Ectodermal cell (in vitro differentiated cells): ENCODE measurements at regions not wholly inside any gene's neighbourhood (a gene's known extent, or its start where the extent isn't known, plus 50 kb on each side); places are given as distances from the start of the nearest gene placed in this dataset.
"Not testable (repeated sequence)": the region's sequence is repeated elsewhere in the genome, so short reads cannot be mapped to it uniquely, and the experiment has no call there.

Source experiments
- H3K27ac ChIP-seq: 2 replicates; pipeline ENCODE4 v1.7.0; 2013; ENCODE audit warnings: mild to moderate bottlenecking, low read depth, low read length; ENCODE audit not compliant: insufficient read depth, poor library complexity, severe bottlenecking
- H3K27me3 ChIP-seq: 2 replicates; pipeline ENCODE4 v1.7.0; 2013; ENCODE audit warnings: mild to moderate bottlenecking, low read length; ENCODE audit not compliant: insufficient read depth, control insufficient read depth, poor library complexity, severe bottlenecking
- H3K36me3 ChIP-seq: one replicate; pipeline ENCODE4 v1.7.0; 2013; ENCODE audit warnings: low read length; ENCODE audit not compliant: control insufficient read depth, insufficient read depth
- H3K4me1 ChIP-seq: one replicate; pipeline ENCODE4 v1.7.0; 2013; ENCODE audit warnings: low read length; ENCODE audit not compliant: control insufficient read depth, insufficient read depth
- H3K4me3 ChIP-seq: 2 replicates; pipeline ENCODE4 v1.7.0; 2013; ENCODE audit warnings: low read depth, low read length, control low read depth; ENCODE audit not compliant: insufficient read depth
- H3K9me3 ChIP-seq: 2 replicates; pipeline ENCODE4 v1.7.0; 2013; ENCODE audit warnings: mild to moderate bottlenecking, low read length, moderate library complexity; ENCODE audit not compliant: control insufficient read depth
- WGBS, 2 experiments: methylation state at CpG; one replicate each; pipeline ENCODE4 v1.1.7; 2013; ENCODE audit warnings: missing lambda C conversion rate in 2 of 2; 5-methylcytosine and 5-hydroxymethylcytosine counted together

- no peaks in the 10 kb centered on the region for H3K4me1 ChIP-seq
- no peaks in the 10 kb centered on the region for H3K27me3 ChIP-seq
- no peaks in the 10 kb centered on the region for H3K36me3 ChIP-seq
- H3K9me3 ChIP-seq, result no peaks in the 10 kb centered on the region
- no peak overlapping the region for H3K4me3 ChIP-seq
- 100% methylated on average over 1 of the region's 1 CpG; no CpG with 5 or more reads in 1 of the 2 experiments for WGBS, 2 experiments
- H3K27ac ChIP-seq, result no peak overlapping the region
Observed at GRCh38 chr12:33876618-33877017, 145.7 kb upstream of the ALG10 start.

DNA sequence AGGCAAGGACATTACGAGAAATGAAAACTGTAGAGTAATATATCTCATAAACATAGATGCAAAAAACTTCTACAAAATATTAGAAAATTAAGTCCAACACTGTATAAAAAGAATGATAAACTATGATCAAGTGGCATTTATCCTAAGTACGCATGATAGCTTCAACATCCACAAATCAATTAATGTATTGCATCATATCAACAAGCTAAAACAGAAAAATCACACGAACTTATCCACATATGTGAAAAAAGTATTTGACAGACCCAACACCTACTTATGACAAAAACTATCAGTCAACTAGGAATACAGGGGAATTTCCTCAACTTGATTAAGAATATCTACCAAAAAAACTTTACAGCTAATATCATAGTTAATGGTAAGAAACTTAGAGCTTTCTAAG is 129.9 kb upstream of the ALG10 start:
- no peaks in the 10 kb centered on the region for H3K4me1 ChIP-seq
- H3K4me3 ChIP-seq, result no peak overlapping the region
- H3K27ac ChIP-seq, result no peak overlapping the region
- 89 to 96% methylated on average over 3 of the region's 3 CpGs for WGBS, 2 experiments
- H3K9me3 ChIP-seq, result no peaks in the 10 kb centered on the region
- H3K27me3 ChIP-seq, result no peaks in the 10 kb centered on the region
- no peaks in the 10 kb centered on the region for H3K36me3 ChIP-seq

DNA sequence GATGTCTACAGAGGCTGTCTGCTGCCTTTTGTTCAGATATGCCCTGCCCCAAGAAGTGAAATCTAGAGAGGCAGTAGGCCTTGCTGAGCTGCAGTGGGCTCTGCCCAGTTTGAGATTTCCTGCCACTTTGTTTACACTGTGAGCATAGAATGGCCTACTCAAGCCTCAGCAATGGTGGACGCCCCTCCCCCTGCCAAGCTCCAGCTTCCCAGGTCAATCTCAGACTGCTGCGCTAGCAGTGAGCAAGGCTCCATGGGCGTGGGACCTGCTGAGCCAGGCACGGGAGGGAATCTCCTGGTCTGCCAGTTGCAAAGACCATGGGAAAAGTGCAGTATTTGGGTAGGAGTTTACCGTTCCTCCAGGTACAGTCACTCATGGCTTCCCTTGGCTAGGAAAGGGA is 101.8 kb upstream of the ALG10 start:
- WGBS, 2 experiments, result 92 to 94% methylated on average over 5 of the region's 5 CpGs

GRCh38 chr12:33926095-33926494 is 96.2 kb upstream of the ALG10 start:
- 80 to 94% methylated on average over 1 of the region's 3 CpGs for WGBS, 2 experiments
- H3K4me1 ChIP-seq, result no peaks in the 10 kb centered on the region

More for the DNA sequence above, 101.8 kb upstream of the ALG10 start:
- H3K27ac ChIP-seq, H3K4me3 ChIP-seq, H3K27me3 ChIP-seq, H3K9me3 ChIP-seq, H3K4me1 ChIP-seq, H3K36me3 ChIP-seq: not testable (repeated sequence)

GRCh38 chr12:33937669-33938068 is 84.6 kb upstream of the ALG10 start:
- not testable (repeated sequence) for H3K36me3 ChIP-seq, H3K27ac ChIP-seq, H3K27me3 ChIP-seq, H3K4me1 ChIP-seq, H3K4me3 ChIP-seq, H3K9me3 ChIP-seq
- 83% methylated on average over 1 of the region's 1 CpG; no CpG with 5 or more reads in 1 of the 2 experiments for WGBS, 2 experiments

More at GRCh38 chr12:33926095-33926494, 96.2 kb upstream of the ALG10 start:
- Histone ChIP-seq H3K27ac (no peak overlapping the region), H3K36me3 (no peaks in the 10 kb centered on the region), H3K9me3 (no peaks in the 10 kb centered on the region), H3K27me3 (no peaks in the 10 kb centered on the region), H3K4me3 (no peak overlapping the region)

GRCh38 chr12:33942172-33942571 is 80.1 kb upstream of the ALG10 start:
- no peaks in the 10 kb centered on the region for H3K9me3 ChIP-seq
- no peaks in the 10 kb centered on the region for H3K4me1 ChIP-seq
- no peak overlapping the region for H3K4me3 ChIP-seq
- no peaks in the 10 kb centered on the region for H3K27me3 ChIP-seq
- no peak overlapping the region for H3K27ac ChIP-seq
- WGBS, 2 experiments, result 71 to 84% methylated on average over 2 to 3 of the region's 3 CpGs
- H3K36me3 ChIP-seq, result no peaks in the 10 kb centered on the region

DNA sequence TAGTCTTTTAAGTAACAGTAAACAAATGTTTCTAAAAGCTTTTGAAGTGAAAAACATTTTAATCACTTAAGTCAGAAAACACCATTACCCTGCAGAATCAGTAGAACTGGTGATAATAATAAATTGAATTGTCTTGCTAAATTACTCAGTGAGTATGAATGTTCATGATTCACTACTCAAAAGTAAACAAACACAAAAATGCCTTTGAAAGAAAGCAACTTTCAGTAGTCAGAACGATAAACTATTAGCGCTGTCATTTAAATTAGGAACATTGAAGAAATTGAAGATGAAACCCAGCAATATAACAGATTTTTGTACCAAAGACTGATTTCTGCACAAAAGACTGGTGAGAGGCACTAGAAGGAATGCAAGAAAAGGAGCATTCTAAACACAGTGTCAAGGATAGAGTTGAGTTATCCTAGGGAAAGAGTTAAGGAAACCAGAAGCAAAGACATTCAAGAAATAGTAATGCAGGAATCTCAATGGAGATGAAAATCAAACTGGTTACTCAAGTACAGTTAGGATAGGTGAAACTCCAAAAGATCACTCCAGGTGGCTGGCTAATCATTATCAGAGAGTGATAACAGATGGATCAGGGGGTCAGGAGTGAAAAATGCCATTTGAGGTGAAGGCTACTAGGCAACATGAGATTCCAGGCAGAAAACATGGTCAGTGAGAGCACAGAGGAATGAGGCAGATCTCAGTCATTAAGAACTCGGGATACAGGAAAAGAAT is 77.4 kb upstream of the ALG10 start:
- Histone ChIP-seq H3K9me3 (no peaks in the 10 kb centered on the region), H3K4me3 (no peak overlapping the region), H3K27me3 (no peaks in the 10 kb centered on the region), H3K4me1 (no peaks in the 10 kb centered on the region), H3K36me3 (no peaks in the 10 kb centered on the region), H3K27ac (no peak overlapping the region)
- 90 to 94% methylated on average over 3 of the region's 3 CpGs for WGBS, 2 experiments

DNA sequence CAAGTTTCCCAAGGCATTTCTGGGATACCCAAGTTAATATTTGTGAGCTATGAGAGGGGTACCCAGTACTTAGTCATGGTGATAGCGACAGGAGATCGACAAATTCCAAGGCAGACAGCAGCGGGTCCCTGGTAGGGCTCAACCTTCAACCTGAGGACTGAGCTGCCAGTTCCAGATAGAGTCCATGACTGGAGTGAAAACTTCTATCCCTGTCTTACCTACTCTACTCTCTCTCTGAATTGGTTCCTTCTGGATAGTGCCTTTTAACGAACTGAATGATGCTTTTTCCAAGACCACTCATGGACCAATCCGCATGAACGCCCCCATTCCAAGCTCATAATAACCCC is 76.9 kb upstream of the ALG10 start:
- Histone ChIP-seq H3K9me3 (peaks cover 3% of the 10 kb centered on the region), H3K27ac (no peak overlapping the region), H3K4me1 (no peaks in the 10 kb centered on the region), H3K27me3 (no peaks in the 10 kb centered on the region), H3K4me3 (no peak overlapping the region), H3K36me3 (no peaks in the 10 kb centered on the region)
- WGBS, 2 experiments, result 92 to 99% methylated on average over 5 of the region's 6 CpGs

DNA sequence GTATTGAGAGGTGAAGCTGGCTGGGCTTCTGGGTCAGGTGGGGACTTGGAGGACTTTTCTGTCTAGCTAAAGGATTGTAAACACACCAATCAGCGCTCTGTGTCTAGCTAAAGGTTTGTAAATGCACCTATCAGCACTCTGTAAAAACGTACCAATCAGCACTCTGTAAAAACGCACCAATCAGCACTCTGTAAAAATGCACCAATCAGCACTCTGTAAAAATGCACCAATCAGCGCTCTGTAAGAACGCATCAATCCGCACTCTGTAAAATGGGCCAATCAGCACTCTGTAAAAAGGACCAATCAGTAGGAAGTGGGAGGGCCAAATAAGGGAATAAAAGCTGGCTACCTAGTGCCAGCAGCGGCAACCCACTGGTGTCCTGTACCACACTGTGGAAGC is 56.1 kb upstream of the ALG10 start:
- not testable (repeated sequence) for H3K4me3 ChIP-seq, H3K4me1 ChIP-seq, H3K27ac ChIP-seq, H3K36me3 ChIP-seq, H3K9me3 ChIP-seq, H3K27me3 ChIP-seq
- 88 to 89% methylated on average over 7 of the region's 7 CpGs for WGBS, 2 experiments

GRCh38 chr12:33967760-33968159 is 54.5 kb upstream of the ALG10 start:
- Histone ChIP-seq H3K4me1 (no peaks in the 10 kb centered on the region), H3K27ac (no peak overlapping the region), H3K27me3 (no peaks in the 10 kb centered on the region), H3K4me3 (no peak overlapping the region), H3K9me3 (no peaks in the 10 kb centered on the region), H3K36me3 (no peaks in the 10 kb centered on the region)
- no CpG with 5 or more reads among the region's 1 CpG for WGBS, 2 experiments
